ENCODE measurements at regions not wholly inside any gene's neighbourhood (a gene's known extent, or its start where the extent isn't known, plus 50 kb on each side); places are given as distances from the start of the nearest gene placed in this dataset.

GRCh38 chr13:80483157-80483556 is 142.2 kb upstream of the SPRY2 start:
- Histone ChIP-seq H3K4me1 (ENCODE audit: control insufficient read depth in 2 of 2, insufficient read depth in 2 of 2, low read length in 2 of 2) (no peaks in the 10 kb centered on the region), H3K9ac (ENCODE audit: low read depth in 1 of 2, low read length in 2 of 2) (no peak overlapping the region), H3K4me3 (ENCODE audit: low read length in 2 of 2) (no peak overlapping the region), H3K27me3 (ENCODE audit: control insufficient read depth in 2 of 2, insufficient read depth in 2 of 2, low read length in 2 of 2) (no peaks in the 10 kb centered on the region), H3K36me3 (ENCODE audit: control insufficient read depth in 2 of 2, insufficient read depth in 2 of 2, low read length in 2 of 2) (no peaks in the 10 kb centered on the region), H3K27ac (ENCODE audit: low read depth in 2 of 2, low read length in 2 of 2) (no peak overlapping the region), H3K9me3 (ENCODE audit: control insufficient read depth in 2 of 2, low read length in 2 of 2) (no peaks in the 10 kb centered on the region)

DNA sequence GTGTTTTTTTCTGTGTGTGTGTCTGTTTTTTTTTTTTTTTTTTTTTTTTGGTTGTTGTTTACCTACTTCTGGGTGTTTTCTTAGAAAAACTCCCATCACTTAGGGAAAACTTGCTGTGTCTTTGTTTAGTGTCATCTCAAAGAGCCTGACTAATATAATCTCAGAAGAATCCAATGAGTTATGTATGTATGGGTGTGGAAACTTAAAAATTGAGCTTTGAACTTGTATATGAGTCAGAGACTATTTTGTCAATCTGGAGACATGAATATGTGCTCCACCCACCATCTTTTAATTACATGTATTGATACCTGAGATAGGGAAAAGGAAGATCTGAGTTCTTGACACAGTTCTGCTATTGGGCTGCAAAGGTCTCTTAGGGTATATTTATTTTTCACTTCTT is 140.7 kb upstream of the SPRY2 start:
- Histone ChIP-seq H3K4me3 (ENCODE audit: low read length in 2 of 2) (no peak overlapping the region), H3K27ac (ENCODE audit: low read depth in 2 of 2, low read length in 2 of 2) (no peak overlapping the region), H3K27me3 (ENCODE audit: control insufficient read depth in 2 of 2, insufficient read depth in 2 of 2, low read length in 2 of 2) (no peaks in the 10 kb centered on the region), H3K9me3 (ENCODE audit: control insufficient read depth in 2 of 2, low read length in 2 of 2) (no peaks in the 10 kb centered on the region), H3K36me3 (ENCODE audit: control insufficient read depth in 2 of 2, insufficient read depth in 2 of 2, low read length in 2 of 2) (no peaks in the 10 kb centered on the region), H3K4me1 (ENCODE audit: control insufficient read depth in 2 of 2, insufficient read depth in 2 of 2, low read length in 2 of 2) (no peaks in the 10 kb centered on the region), H3K9ac (ENCODE audit: low read depth in 1 of 2, low read length in 2 of 2) (no peak overlapping the region)

DNA sequence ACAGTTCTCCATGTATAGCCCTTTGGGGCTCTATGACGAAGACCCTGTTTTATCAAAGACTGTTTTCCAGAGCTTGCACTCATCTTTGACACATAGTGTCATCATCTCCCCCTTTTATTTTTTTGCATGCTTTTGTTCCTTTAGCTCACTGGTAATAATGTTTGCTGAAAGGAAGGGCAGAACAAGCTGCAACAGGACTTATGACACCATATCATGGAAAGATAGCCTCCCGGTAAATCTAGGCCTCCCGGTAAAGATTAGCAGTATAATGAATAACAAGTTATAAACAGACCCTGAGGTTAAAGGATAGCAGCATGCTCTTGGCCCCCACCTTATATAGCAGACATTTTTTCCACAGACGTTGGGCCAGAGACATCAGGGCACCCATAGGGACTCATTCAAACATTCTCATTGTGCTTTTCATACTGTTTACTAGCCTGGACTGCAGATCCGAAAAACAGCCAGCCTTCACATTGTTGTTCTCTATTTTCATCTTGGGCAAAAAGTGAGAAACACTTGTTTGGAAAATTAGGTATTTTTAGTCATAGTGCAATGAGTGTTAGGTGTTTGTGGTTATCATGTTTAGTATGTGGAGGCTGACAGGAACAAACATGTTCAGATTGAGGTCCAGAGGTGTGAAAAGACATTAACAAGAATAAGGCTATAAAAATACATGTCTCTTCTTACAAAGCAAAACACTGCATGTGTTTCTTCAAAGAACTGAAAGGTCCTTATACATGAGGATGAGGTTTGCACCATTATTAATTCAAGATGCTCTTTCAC is 136.9 kb upstream of the SPRY2 start:
- Histone ChIP-seq H3K9ac (ENCODE audit: low read depth in 1 of 2, low read length in 2 of 2) (no peak overlapping the region), H3K4me3 (ENCODE audit: low read length in 2 of 2) (no peak overlapping the region), H3K27ac (ENCODE audit: low read depth in 2 of 2, low read length in 2 of 2) (no peak overlapping the region), H3K36me3 (ENCODE audit: control insufficient read depth in 2 of 2, insufficient read depth in 2 of 2, low read length in 2 of 2) (no peaks in the 10 kb centered on the region), H3K9me3 (ENCODE audit: control insufficient read depth in 2 of 2, low read length in 2 of 2) (no peaks in the 10 kb centered on the region), H3K27me3 (ENCODE audit: control insufficient read depth in 2 of 2, insufficient read depth in 2 of 2, low read length in 2 of 2) (no peaks in the 10 kb centered on the region), H3K4me1 (ENCODE audit: control insufficient read depth in 2 of 2, insufficient read depth in 2 of 2, low read length in 2 of 2) (no peaks in the 10 kb centered on the region)

GRCh38 chr13:80476953-80477352 is 136.0 kb upstream of the SPRY2 start:
- Histone ChIP-seq H3K36me3 (ENCODE audit: control insufficient read depth in 2 of 2, insufficient read depth in 2 of 2, low read length in 2 of 2) (no peaks in the 10 kb centered on the region), H3K27me3 (ENCODE audit: control insufficient read depth in 2 of 2, insufficient read depth in 2 of 2, low read length in 2 of 2) (no peaks in the 10 kb centered on the region), H3K4me3 (ENCODE audit: low read length in 2 of 2) (no peak overlapping the region), H3K27ac (ENCODE audit: low read depth in 2 of 2, low read length in 2 of 2) (no peak overlapping the region), H3K4me1 (ENCODE audit: control insufficient read depth in 2 of 2, insufficient read depth in 2 of 2, low read length in 2 of 2) (no peaks in the 10 kb centered on the region), H3K9me3 (ENCODE audit: control insufficient read depth in 2 of 2, low read length in 2 of 2) (no peaks in the 10 kb centered on the region), H3K9ac (ENCODE audit: low read depth in 1 of 2, low read length in 2 of 2) (no peak overlapping the region)

- no peaks in the 10 kb centered on the region for H3K4me1 ChIP-seq (ENCODE audit: control insufficient read depth in 2 of 2, insufficient read depth in 2 of 2, low read length in 2 of 2)
- H3K27me3 ChIP-seq (ENCODE audit: control insufficient read depth in 2 of 2, insufficient read depth in 2 of 2, low read length in 2 of 2), result no peaks in the 10 kb centered on the region
- no peaks in the 10 kb centered on the region for H3K36me3 ChIP-seq (ENCODE audit: control insufficient read depth in 2 of 2, insufficient read depth in 2 of 2, low read length in 2 of 2)
- H3K9ac ChIP-seq (ENCODE audit: low read depth in 1 of 2, low read length in 2 of 2), result no peak overlapping the region
- H3K27ac ChIP-seq (ENCODE audit: low read depth in 2 of 2, low read length in 2 of 2), result no peak overlapping the region
- no peak overlapping the region for H3K4me3 ChIP-seq (ENCODE audit: low read length in 2 of 2)
- no peaks in the 10 kb centered on the region for H3K9me3 ChIP-seq (ENCODE audit: control insufficient read depth in 2 of 2, low read length in 2 of 2)
Observed at GRCh38 chr13:80475718-80476117, 134.8 kb upstream of the SPRY2 start.

DNA sequence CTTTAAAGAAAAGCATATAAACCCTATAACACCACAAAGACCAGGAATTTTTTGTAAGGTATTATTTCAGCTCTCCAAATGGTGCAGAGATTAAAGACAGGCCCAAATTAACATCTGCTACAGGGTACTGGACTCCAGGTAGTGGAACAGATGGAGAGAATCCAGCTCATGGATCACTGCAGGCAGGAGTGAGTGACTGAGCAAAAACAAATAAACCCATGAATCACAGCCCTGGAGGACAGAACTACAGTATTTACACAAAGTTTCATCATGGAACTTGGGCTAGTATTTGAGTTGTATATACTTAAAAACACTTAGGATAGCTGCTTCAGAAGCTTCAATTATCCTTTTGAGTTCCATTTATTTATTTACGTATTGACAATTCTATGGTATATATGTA is 132.8 kb upstream of the SPRY2 start:
- Histone ChIP-seq H3K36me3 (ENCODE audit: control insufficient read depth in 2 of 2, insufficient read depth in 2 of 2, low read length in 2 of 2) (no peaks in the 10 kb centered on the region), H3K27me3 (ENCODE audit: control insufficient read depth in 2 of 2, insufficient read depth in 2 of 2, low read length in 2 of 2) (no peaks in the 10 kb centered on the region), H3K4me3 (ENCODE audit: low read length in 2 of 2) (no peak overlapping the region), H3K9me3 (ENCODE audit: control insufficient read depth in 2 of 2, low read length in 2 of 2) (no peaks in the 10 kb centered on the region), H3K9ac (ENCODE audit: low read depth in 1 of 2, low read length in 2 of 2) (no peak overlapping the region), H3K4me1 (ENCODE audit: control insufficient read depth in 2 of 2, insufficient read depth in 2 of 2, low read length in 2 of 2) (no peaks in the 10 kb centered on the region), H3K27ac (ENCODE audit: low read depth in 2 of 2, low read length in 2 of 2) (no peak overlapping the region)

DNA sequence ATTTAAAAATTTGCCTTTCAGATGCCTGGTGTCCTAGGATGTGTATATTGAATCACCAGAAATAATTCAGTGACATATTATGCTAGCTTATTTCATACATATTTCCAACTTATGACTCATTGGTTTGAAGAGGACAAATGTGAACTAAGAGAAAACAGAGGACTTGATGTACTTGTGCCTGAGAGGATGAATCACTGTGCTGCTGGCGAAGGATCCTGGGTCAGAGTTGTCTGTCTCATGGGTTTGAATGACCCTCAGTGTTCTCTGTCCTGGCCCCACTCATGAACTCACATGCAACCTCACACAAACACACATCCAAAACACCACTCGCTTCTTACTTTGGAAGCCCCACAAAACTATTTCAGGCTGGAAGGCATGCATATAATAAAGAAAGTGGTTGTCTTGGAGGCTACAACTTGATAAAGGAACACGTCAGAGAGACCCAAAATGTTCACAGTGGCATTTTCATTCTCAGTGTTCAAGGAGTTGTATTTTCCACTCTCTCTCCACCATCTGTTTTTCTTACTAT is 129.0 kb upstream of the SPRY2 start:
- no peaks in the 10 kb centered on the region for H3K36me3 ChIP-seq (ENCODE audit: control insufficient read depth in 2 of 2, insufficient read depth in 2 of 2, low read length in 2 of 2)
- no peak overlapping the region for H3K4me3 ChIP-seq (ENCODE audit: low read length in 2 of 2)
- H3K9me3 ChIP-seq (ENCODE audit: control insufficient read depth in 2 of 2, low read length in 2 of 2), result no peaks in the 10 kb centered on the region
- no peaks in the 10 kb centered on the region for H3K27me3 ChIP-seq (ENCODE audit: control insufficient read depth in 2 of 2, insufficient read depth in 2 of 2, low read length in 2 of 2)
- no peaks in the 10 kb centered on the region for H3K4me1 ChIP-seq (ENCODE audit: control insufficient read depth in 2 of 2, insufficient read depth in 2 of 2, low read length in 2 of 2)
- H3K27ac ChIP-seq (ENCODE audit: low read depth in 2 of 2, low read length in 2 of 2), result peak overlapping the region; percentile 32 to 56
- no peak overlapping the region for H3K9ac ChIP-seq (ENCODE audit: low read depth in 1 of 2, low read length in 2 of 2)

- Histone ChIP-seq H3K27ac (ENCODE audit: low read depth in 2 of 2, low read length in 2 of 2) (peak overlapping the region; percentile 34 to 43), H3K9me3 (ENCODE audit: control insufficient read depth in 2 of 2, low read length in 2 of 2) (no peaks in the 10 kb centered on the region), H3K36me3 (ENCODE audit: control insufficient read depth in 2 of 2, insufficient read depth in 2 of 2, low read length in 2 of 2) (no peaks in the 10 kb centered on the region), H3K4me1 (ENCODE audit: control insufficient read depth in 2 of 2, insufficient read depth in 2 of 2, low read length in 2 of 2) (no peaks in the 10 kb centered on the region), H3K27me3 (ENCODE audit: control insufficient read depth in 2 of 2, insufficient read depth in 2 of 2, low read length in 2 of 2) (no peaks in the 10 kb centered on the region), H3K9ac (ENCODE audit: low read depth in 1 of 2, low read length in 2 of 2) (no peak overlapping the region), H3K4me3 (ENCODE audit: low read length in 2 of 2) (no peak overlapping the region)
Observed at GRCh38 chr13:80469105-80469852, 128.4 kb upstream of the SPRY2 start.

DNA sequence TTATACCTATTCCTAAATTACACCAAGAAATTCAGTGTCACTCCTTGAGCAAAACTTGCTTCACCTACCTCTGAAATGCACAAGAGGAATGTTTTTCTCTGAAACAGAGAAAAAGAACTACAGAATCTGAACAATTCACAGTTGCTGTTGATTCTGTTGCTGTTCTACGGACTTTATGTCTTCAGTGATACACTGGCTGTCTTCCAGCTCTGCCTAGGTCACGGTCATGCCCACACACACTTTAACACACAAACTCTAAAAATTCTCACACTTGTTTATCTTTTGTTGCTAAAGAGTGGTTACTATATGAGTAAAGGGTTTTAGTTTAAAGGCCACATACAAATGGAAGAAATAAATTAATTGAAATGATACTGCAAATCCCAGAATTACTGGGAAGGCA is 124.4 kb upstream of the SPRY2 start:
- Histone ChIP-seq H3K36me3 (ENCODE audit: control insufficient read depth in 2 of 2, insufficient read depth in 2 of 2, low read length in 2 of 2) (no peaks in the 10 kb centered on the region), H3K4me1 (ENCODE audit: control insufficient read depth in 2 of 2, insufficient read depth in 2 of 2, low read length in 2 of 2) (no peaks in the 10 kb centered on the region), H3K9me3 (ENCODE audit: control insufficient read depth in 2 of 2, low read length in 2 of 2) (no peaks in the 10 kb centered on the region), H3K4me3 (ENCODE audit: low read length in 2 of 2) (no peak overlapping the region), H3K9ac (ENCODE audit: low read depth in 1 of 2, low read length in 2 of 2) (no peak overlapping the region), H3K27ac (ENCODE audit: low read depth in 2 of 2, low read length in 2 of 2) (no peak overlapping the region), H3K27me3 (ENCODE audit: control insufficient read depth in 2 of 2, insufficient read depth in 2 of 2, low read length in 2 of 2) (no peaks in the 10 kb centered on the region)

- Histone ChIP-seq H3K9ac (ENCODE audit: low read depth in 1 of 2, low read length in 2 of 2) (no peak overlapping the region), H3K27ac (ENCODE audit: low read depth in 2 of 2, low read length in 2 of 2) (no peak overlapping the region), H3K4me1 (ENCODE audit: control insufficient read depth in 2 of 2, insufficient read depth in 2 of 2, low read length in 2 of 2) (no peaks in the 10 kb centered on the region), H3K27me3 (ENCODE audit: control insufficient read depth in 2 of 2, insufficient read depth in 2 of 2, low read length in 2 of 2) (no peaks in the 10 kb centered on the region), H3K4me3 (ENCODE audit: low read length in 2 of 2) (no peak overlapping the region), H3K9me3 (ENCODE audit: control insufficient read depth in 2 of 2, low read length in 2 of 2) (no peaks in the 10 kb centered on the region), H3K36me3 (ENCODE audit: control insufficient read depth in 2 of 2, insufficient read depth in 2 of 2, low read length in 2 of 2) (no peaks in the 10 kb centered on the region)
Observed at GRCh38 chr13:80463673-80464352, 122.9 kb upstream of the SPRY2 start.

All from mucosa of rectum (tissue), 2 donors.